Cardiac muscle cell (in vitro differentiated cells and primary cell): ENCODE measurements at regions not wholly inside any gene's neighbourhood (a gene's known extent, or its start where the extent isn't known, plus 50 kb on each side); places are given as distances from the start of the nearest gene placed in this dataset.
A peak's percentile ranks its signal among the peaks of the same experiment; 100 is the strongest.

Experiments
- DNase-seq, 2 donors: peaks; one replicate each; pipeline versions ENCODE4 v3.0.0 to v3.0.0-alpha.2; 2010 to 2017; ENCODE audit warnings: low read depth in 1 of 2, low spot score in 1 of 2
- H3K27ac ChIP-seq: fragments of 200-600 bp; sonication (generic); 2 replicates; pipeline ENCODE4 v1.5.1; 2016
- H3K27me3 ChIP-seq: fragments of 200-600 bp; sonication (generic); 2 replicates; pipeline ENCODE4 v1.6.0; 2016; ENCODE audit warnings: control low read depth
- H3K36me3 ChIP-seq: fragments of 200-600 bp; sonication (generic); 2 replicates; pipeline ENCODE4 v1.5.1; 2016; ENCODE audit warnings: control low read depth
- H3K4me1 ChIP-seq: fragments of 200-600 bp; sonication (generic); 2 replicates; pipeline ENCODE4 v1.8.1; 2017; ENCODE audit warnings: low read depth, mild to moderate bottlenecking, mixed run types
- H3K4me3 ChIP-seq: fragments of 200-600 bp; sonication (generic); 2 replicates; pipeline ENCODE4 v1.5.1; 2016; ENCODE audit warnings: mild to moderate bottlenecking
- H3K9me3 ChIP-seq: fragments of 200-600 bp; sonication (generic); 2 replicates; pipeline ENCODE4 v1.5.1; 2017; ENCODE audit warnings: low read depth, mild to moderate bottlenecking, control low read depth
- TF ChIP-seq, protein P1 (sequence below): IDR thresholded peaks from 2 replicates; pipeline ENCODE4 v1.5.1; 2012; ENCODE audit warnings: low read depth, mild to moderate bottlenecking, low read length

DNA sequence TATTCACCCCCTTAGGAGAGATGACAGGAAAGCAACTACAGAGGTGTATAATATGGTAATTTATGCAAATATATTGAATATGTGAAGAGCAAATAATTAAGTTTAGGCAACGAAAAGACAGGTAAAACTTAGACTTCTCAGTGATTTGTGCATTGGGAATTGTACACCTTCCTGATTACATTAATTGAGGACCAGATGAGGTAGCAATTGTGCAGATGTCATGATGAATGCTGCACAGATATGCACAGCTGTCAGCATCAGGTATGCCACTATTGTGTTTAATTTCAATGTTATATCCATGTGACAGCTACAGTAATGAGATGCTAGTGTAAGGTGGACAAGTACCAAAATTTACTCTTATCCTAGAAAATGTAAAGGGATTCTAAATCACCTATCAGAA is 267.2 kb upstream of the FSIP2 start:
- Histone ChIP-seq H3K9me3 (no peaks in the 10 kb centered on the region), H3K27me3 (no peaks in the 10 kb centered on the region)

DNA sequence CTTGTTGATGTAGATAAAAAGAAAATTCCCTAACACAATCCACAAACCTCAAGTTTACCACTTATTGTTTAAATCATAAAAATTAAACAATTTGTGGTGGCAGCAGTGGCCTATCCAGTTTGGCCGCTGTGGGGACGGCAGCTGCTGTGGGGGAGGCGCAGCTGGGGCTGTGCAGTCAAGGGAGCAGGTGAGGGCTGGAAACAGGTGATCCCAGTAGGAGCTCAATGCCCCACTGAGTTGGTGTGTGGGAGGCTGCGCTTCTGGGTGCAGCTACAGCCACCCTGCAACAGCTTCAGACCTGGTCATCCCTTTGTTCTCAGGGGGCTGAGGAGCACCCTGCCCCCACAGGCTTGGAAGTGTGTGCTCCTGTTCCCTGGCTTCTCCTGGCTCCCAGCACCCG is 266.0 kb upstream of the FSIP2 start:
- H3K27ac ChIP-seq: no peak overlapping the region
- H3K9me3 ChIP-seq: no peaks in the 10 kb centered on the region
- TF ChIP-seq, protein P1, sequence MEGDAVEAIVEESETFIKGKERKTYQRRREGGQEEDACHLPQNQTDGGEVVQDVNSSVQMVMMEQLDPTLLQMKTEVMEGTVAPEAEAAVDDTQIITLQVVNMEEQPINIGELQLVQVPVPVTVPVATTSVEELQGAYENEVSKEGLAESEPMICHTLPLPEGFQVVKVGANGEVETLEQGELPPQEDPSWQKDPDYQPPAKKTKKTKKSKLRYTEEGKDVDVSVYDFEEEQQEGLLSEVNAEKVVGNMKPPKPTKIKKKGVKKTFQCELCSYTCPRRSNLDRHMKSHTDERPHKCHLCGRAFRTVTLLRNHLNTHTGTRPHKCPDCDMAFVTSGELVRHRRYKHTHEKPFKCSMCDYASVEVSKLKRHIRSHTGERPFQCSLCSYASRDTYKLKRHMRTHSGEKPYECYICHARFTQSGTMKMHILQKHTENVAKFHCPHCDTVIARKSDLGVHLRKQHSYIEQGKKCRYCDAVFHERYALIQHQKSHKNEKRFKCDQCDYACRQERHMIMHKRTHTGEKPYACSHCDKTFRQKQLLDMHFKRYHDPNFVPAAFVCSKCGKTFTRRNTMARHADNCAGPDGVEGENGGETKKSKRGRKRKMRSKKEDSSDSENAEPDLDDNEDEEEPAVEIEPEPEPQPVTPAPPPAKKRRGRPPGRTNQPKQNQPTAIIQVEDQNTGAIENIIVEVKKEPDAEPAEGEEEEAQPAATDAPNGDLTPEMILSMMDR: no peak
- H3K4me1 ChIP-seq: peaks cover 6% of the 10 kb centered on the region
- H3K36me3 ChIP-seq: no peaks in the 10 kb centered on the region
- H3K4me3 ChIP-seq: no peak overlapping the region
- no peak for DNase-seq
- H3K27me3 ChIP-seq: no peaks in the 10 kb centered on the region

More for the DNA sequence above, 267.2 kb upstream of the FSIP2 start:
- Histone ChIP-seq H3K4me3 (no peak overlapping the region), H3K27ac (no peak overlapping the region), H3K36me3 (no peaks in the 10 kb centered on the region), H3K4me1 (no peaks in the 10 kb centered on the region)
- DNase-seq: no peak
- TF ChIP-seq, protein P1: no peak

DNA sequence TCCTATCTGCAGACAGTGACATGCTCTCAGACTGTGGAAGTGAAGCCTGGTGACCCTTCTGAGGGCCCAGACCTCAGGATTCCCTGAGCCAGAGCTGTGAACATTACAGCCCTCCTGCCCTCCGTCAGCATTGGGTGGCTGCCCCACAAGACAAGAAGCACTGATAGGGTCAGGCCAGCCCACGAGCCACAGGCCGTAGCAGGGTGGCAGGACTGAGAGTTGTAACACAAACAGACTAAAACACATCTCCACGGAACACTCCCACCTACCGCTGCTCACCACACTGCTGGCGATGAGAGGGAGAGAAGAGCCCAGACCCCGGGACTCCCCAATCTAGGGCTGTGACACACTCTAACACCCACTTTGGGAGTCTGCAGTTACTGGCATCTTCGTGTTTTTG is 264.8 kb upstream of the FSIP2 start:
- Histone ChIP-seq H3K4me1 (peaks cover 19% of the 10 kb centered on the region), H3K4me3 (no peak overlapping the region), H3K36me3 (no peaks in the 10 kb centered on the region), H3K27me3 (no peaks in the 10 kb centered on the region), H3K27ac (no peak overlapping the region), H3K9me3 (no peaks in the 10 kb centered on the region)
- DNase-seq: no peak
- TF ChIP-seq, protein P1: no peak

DNA sequence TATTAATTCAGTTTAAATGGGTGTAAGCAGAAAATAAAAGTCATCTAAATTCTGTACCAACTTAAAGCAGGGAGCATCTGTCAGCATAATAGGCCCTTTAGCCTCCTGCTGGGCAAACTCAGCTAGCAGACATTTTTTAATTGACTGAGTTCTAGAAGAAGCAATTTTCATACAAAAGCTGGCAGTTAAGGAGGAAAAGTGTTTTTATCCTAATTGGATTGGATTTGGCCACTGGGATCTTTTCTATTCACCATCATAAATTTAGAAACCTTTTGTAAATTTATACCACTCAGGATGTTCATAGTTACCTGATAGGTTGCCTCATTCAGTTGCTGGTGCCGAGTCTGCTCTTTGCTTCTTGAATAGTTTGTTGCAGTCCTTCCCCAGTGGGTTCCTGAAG is 262.7 kb upstream of the FSIP2 start:
- Histone ChIP-seq H3K36me3 (no peaks in the 10 kb centered on the region), H3K27ac (no peak overlapping the region), H3K9me3 (no peaks in the 10 kb centered on the region), H3K4me3 (no peak overlapping the region), H3K27me3 (no peaks in the 10 kb centered on the region), H3K4me1 (peaks cover 31% of the 10 kb centered on the region)
- DNase-seq: no peak
- TF ChIP-seq, protein P1: no peak

DNA sequence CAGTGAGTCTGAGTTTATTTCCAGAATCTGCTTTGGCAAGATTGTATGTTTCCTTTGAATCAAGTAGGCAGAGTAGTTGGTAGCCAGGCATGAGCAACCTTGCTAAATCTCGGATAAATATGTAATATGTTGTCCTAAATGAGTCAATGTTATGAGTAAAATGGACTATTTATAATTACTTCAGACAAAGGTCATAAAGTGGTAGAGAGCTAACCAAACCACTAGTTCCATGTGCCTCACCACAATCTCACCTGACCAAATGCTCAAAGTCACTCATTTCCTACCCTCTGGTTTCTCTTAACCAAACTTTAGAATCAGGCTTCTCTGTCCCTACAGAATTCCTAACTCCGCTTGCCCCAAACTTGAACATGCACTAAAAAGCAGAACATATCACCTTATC is 261.2 kb upstream of the FSIP2 start:
- no peak for DNase-seq
- Histone ChIP-seq H3K27me3 (no peaks in the 10 kb centered on the region), H3K4me1 (peaks cover 31% of the 10 kb centered on the region), H3K9me3 (no peaks in the 10 kb centered on the region), H3K36me3 (no peaks in the 10 kb centered on the region), H3K27ac (peak overlapping the region; percentile 75), H3K4me3 (no peak overlapping the region)
- TF ChIP-seq, protein P1: no peak

DNA sequence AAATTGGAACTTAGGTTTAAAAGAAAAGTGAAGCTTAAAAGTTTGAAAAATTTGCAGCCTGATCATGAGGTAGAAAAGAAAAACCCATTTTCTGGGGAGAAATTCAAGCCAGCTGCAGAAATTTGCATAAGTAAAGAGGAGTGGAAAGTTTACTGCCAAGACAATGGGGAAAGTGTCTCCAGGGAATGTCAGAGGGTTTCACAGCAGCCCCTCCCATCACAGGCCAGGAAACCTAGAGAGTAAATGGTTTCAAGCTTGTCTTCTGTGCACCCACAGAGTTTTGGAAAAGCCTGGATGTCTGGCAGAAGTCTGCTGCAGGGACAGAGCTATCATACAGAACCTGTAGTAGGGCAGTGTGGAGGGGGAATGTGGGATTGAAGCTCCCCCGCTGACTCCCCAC is 254.0 kb upstream of the FSIP2 start:
- Histone ChIP-seq H3K27ac (no peak overlapping the region), H3K27me3 (no peaks in the 10 kb centered on the region), H3K4me3 (no peak overlapping the region), H3K4me1 (peaks cover 7% of the 10 kb centered on the region), H3K36me3 (no peaks in the 10 kb centered on the region), H3K9me3 (no peaks in the 10 kb centered on the region)
- DNase-seq: no peak
- TF ChIP-seq, protein P1: no peak
